Astrocyte (in vitro differentiated cells and primary cell): ENCODE measurements at regions not wholly inside any gene's neighbourhood (a gene's known extent, or its start where the extent isn't known, plus 50 kb on each side); places are given as distances from the start of the nearest gene placed in this dataset.

Experiments
- DNase-seq: peaks from one replicate; pipeline ENCODE4 v3.0.0-alpha.2; 2010; ENCODE audit warnings: low read depth
- FAIRE-seq: peaks from 2 replicates; lab custom pipeline; 2011; peaks lifted over from hg19 to GRCh38; lab: Jason Lieb, UNC
- H2AFZ ChIP-seq: 2 replicates; pipeline ENCODE4 v1.6.0; 2012; ENCODE audit warnings: low read depth, low read length, inconsistent platforms
- H3K27ac ChIP-seq: 2 replicates; pipeline ENCODE4 v1.5.1; 2011; ENCODE audit warnings: low read depth, low read length, inconsistent platforms
- H3K27me3 ChIP-seq: 2 replicates; pipeline ENCODE4 v1.6.0; 2011; ENCODE audit warnings: low read length, inconsistent platforms; ENCODE audit not compliant: insufficient read depth
- H3K36me3 ChIP-seq: 2 replicates; pipeline ENCODE4 v1.5.1; 2011; ENCODE audit warnings: low read length, inconsistent platforms; ENCODE audit not compliant: insufficient read depth
- H3K4me1 ChIP-seq: 2 replicates; pipeline ENCODE4 v1.5.1; 2011; ENCODE audit warnings: low read length, inconsistent platforms; ENCODE audit not compliant: insufficient read depth
- H3K4me2 ChIP-seq: 2 replicates; pipeline ENCODE4 v1.6.0; 2012; ENCODE audit warnings: low read length, inconsistent platforms
- H3K4me3 ChIP-seq: 2 replicates; pipeline ENCODE4 v1.5.1; 2011; ENCODE audit warnings: low read depth, mild to moderate bottlenecking, low read length, inconsistent platforms; ENCODE audit not compliant: insufficient read depth
- H3K79me2 ChIP-seq: 2 replicates; pipeline ENCODE4 v1.6.0; 2012; ENCODE audit warnings: mild to moderate bottlenecking, low read length, inconsistent platforms; ENCODE audit not compliant: insufficient read depth
- H3K9ac ChIP-seq: 2 replicates; pipeline ENCODE4 v1.6.0; 2012; ENCODE audit warnings: mild to moderate bottlenecking, low read length, inconsistent platforms
- H3K9me3 ChIP-seq: 2 replicates; pipeline ENCODE4 v1.5.1; 2012; ENCODE audit warnings: low read depth, mild to moderate bottlenecking, low read length, inconsistent platforms; ENCODE audit not compliant: insufficient read depth
- H4K20me1 ChIP-seq: 2 replicates; pipeline ENCODE4 v1.6.0; 2012; ENCODE audit warnings: low read length, inconsistent platforms; ENCODE audit not compliant: insufficient read depth
- H3K27ac Mint-ChIP-seq: one replicate; pipeline ENCODE4 v1.8.0; 2021; ENCODE audit warnings: mild to moderate bottlenecking, mixed read lengths; ENCODE audit not compliant: unreplicated experiment
- H3K27me3 Mint-ChIP-seq: one replicate; pipeline ENCODE4 v1.8.0; 2021; ENCODE audit warnings: low read depth, mixed read lengths; ENCODE audit not compliant: unreplicated experiment
- H3K36me3 Mint-ChIP-seq: one replicate; pipeline ENCODE4 v1.8.0; 2021; ENCODE audit warnings: low read depth, mixed read lengths; ENCODE audit not compliant: unreplicated experiment
- H3K4me1 Mint-ChIP-seq: one replicate; pipeline ENCODE4 v1.8.0; 2021; ENCODE audit warnings: low read depth, mixed read lengths; ENCODE audit not compliant: unreplicated experiment
- H3K4me3 Mint-ChIP-seq: one replicate; pipeline ENCODE4 v1.8.0; 2021; ENCODE audit warnings: mild to moderate bottlenecking, moderate library complexity, mixed read lengths; ENCODE audit not compliant: unreplicated experiment
- H3K9me3 Mint-ChIP-seq: one replicate; pipeline ENCODE4 v1.8.0; 2021; ENCODE audit warnings: mild to moderate bottlenecking, mixed read lengths; ENCODE audit not compliant: unreplicated experiment
- CTCF ChIP-seq: IDR thresholded peaks from 2 replicates; pipeline ENCODE4 v1.5.1; 2011; ENCODE audit warnings: low read depth, mild to moderate bottlenecking, inconsistent platforms, low read length, moderate library complexity; ENCODE audit not compliant: insufficient read depth
- EZH2 ChIP-seq: IDR thresholded peaks from 2 replicates; pipeline ENCODE4 v1.6.1; 2012; ENCODE audit warnings: mild to moderate bottlenecking, low read length, inconsistent platforms; ENCODE audit not compliant: insufficient read depth

- Mint-ChIP-seq H3K9me3 (peaks cover 2% of the 10 kb centered on the region), H3K4me3 (no peak overlapping the region), H3K4me1 (no peaks in the 10 kb centered on the region), H3K27ac (no peak overlapping the region), H3K36me3 (no peaks in the 10 kb centered on the region), H3K27me3 (no peaks in the 10 kb centered on the region)
- no peaks in the 10 kb centered on the region for H3K27me3 ChIP-seq
- no peaks in the 10 kb centered on the region for H3K79me2 ChIP-seq
- no peak overlapping the region for H3K27ac ChIP-seq
- H3K9me3 ChIP-seq: no peaks in the 10 kb centered on the region
- H4K20me1 ChIP-seq: no peaks in the 10 kb centered on the region
- H2AFZ ChIP-seq: no peak overlapping the region
- no peak overlapping the region for H3K4me2 ChIP-seq
- H3K36me3 ChIP-seq: no peaks in the 10 kb centered on the region
- no peak overlapping the region for H3K4me3 ChIP-seq
- H3K4me1 ChIP-seq: no peaks in the 10 kb centered on the region
- DNase-seq (no peak), FAIRE-seq (no peak)
- no peak overlapping the region for H3K9ac ChIP-seq
- no peak for TF ChIP-seq EZH2
- no peak for TF ChIP-seq CTCF
Observed at GRCh38 chr12:61553091-61553490, 707.1 kb upstream of the USP15 start.

DNA sequence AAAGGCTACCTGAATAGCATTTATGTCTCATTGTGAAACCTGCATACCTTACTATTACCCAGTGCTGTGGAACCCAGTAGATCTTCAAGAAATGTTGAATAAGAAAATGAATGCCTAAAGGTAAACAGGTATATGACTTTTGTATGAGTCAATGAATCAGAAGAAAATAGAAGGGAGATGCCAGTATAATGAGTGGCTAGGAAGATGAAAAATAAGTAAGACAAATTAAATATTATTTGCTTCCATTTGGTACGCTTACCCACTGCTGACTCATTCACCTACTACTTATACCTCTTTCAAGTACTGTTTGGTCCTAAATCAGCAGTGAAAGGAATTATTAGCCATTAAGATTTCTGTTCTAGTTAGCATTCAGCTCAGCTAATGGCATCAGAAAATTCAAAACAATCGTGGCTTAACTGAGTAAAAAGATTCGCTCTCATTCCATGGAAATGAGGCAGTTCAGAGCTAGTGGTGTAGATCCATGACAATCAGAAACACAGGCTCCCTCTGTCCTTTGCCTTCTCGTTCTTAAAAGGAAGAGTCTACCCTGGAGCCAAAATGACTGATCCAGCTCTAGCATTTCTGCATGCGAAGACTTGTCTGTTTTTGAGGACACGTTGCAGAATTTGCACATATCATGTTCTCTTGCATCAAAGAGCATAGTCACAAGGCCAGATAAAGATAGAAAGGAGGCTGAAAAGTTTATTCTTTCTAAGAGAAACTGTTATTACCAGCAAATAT is 705.8 kb upstream of the USP15 start:
- Mint-ChIP-seq H3K27ac (no peak overlapping the region), H3K4me1 (no peaks in the 10 kb centered on the region), H3K9me3 (peaks cover 2% of the 10 kb centered on the region), H3K4me3 (no peak overlapping the region), H3K27me3 (no peaks in the 10 kb centered on the region), H3K36me3 (no peaks in the 10 kb centered on the region)
- DNase-seq: no peak
- Histone ChIP-seq H3K4me1 (no peaks in the 10 kb centered on the region), H2AFZ (no peak overlapping the region), H3K27me3 (no peaks in the 10 kb centered on the region), H3K4me2 (no peak overlapping the region), H3K79me2 (no peaks in the 10 kb centered on the region), H3K9ac (no peak overlapping the region), H4K20me1 (no peaks in the 10 kb centered on the region), H3K36me3 (no peaks in the 10 kb centered on the region), H3K4me3 (no peak overlapping the region), H3K27ac (no peak overlapping the region), H3K9me3 (no peaks in the 10 kb centered on the region)
- no peak for TF ChIP-seq EZH2
- TF ChIP-seq CTCF: no peak
- no peak for FAIRE-seq
